HepG2 (cell line): ENCODE measurements at regions not wholly inside any gene's neighbourhood (a gene's known extent, or its start where the extent isn't known, plus 50 kb on each side); places are given as distances from the start of the nearest gene placed in this dataset.

ENCODE experiments used
- ATAC-seq: fragments of 200-7000 bp; cut with Tn5 transposase; 3 replicates; pipeline ENCODE4 v1.9.1; 2020; ENCODE audit warnings: mild to moderate bottlenecking, moderate library complexity
- BruUV-seq: library from RNA; stranded (reverse); fragments of 400-500 nt; replicated peaks from 2 replicates; lab custom pipeline; 2021; lab: Mats Ljungman, UMichigan
- CTCF ChIA-PET: fragments of 300-600 bp; formaldehyde crosslinking; extraction: SDS; loops from one replicate; lab custom pipeline; 2021; ENCODE audit warnings: low total read pairs, inconsistent platforms, low intra/inter-chr PET ratio; lab: Yijun Ruan, JAX
- POLR2A ChIA-PET: fragments of 350-600 bp; sonication (Branson Sonifier 250); formaldehyde crosslinking; loops from one replicate; lab custom pipeline; 2020; ENCODE audit warnings: antibody characterized with exemption, inconsistent platforms; lab: Yijun Ruan, JAX
- DNase-seq: peaks from one replicate; pipeline ENCODE4 v3.0.0-alpha.2; 2015; ENCODE audit warnings: low spot score
- FAIRE-seq: peaks from 3 replicates; lab custom pipeline; 2011; peaks lifted over from hg19 to GRCh38; lab: Jason Lieb, UNC
- H2AFZ ChIP-seq: one replicate; pipeline ENCODE4 v1.6.1; 2011; ENCODE audit warnings: low read length, inconsistent platforms
- H3K27ac ChIP-seq: fragments of 300-600 bp; 3 replicates; pipeline ENCODE4 v1.8.0; 2011; ENCODE audit warnings: mixed run types, mild to moderate bottlenecking, mixed read lengths, low read length, inconsistent platforms; ENCODE audit not compliant: insufficient read depth; ENCODE audit errors: extremely low read length
- H3K27me3 ChIP-seq, 2 experiments: fragments of 200-600 bp in 1 of 2; 2 replicates in 1 of 2; 3 replicates in 1 of 2; pipeline versions ENCODE4 v1.6.0 to v1.8.0; 2011; ENCODE audit warnings: low read length in 2 of 2, mild to moderate bottlenecking in 2 of 2, moderate library complexity in 2 of 2, inconsistent platforms in 1 of 2; ENCODE audit not compliant: insufficient read depth in 2 of 2, control insufficient read depth in 1 of 2
- H3K36me3 ChIP-seq, 2 experiments: fragments of 200-600 bp in 1 of 2; replicated peaks in 1 of 2; 2 replicates in 1 of 2; 3 replicates in 1 of 2; pipeline versions ENCODE4 v1.5.1 to v1.8.0; 2011; ENCODE audit warnings: low read length in 2 of 2, inconsistent platforms in 1 of 2; ENCODE audit not compliant: insufficient read depth in 2 of 2, control insufficient read depth in 1 of 2
- H3K4me1 ChIP-seq: 2 replicates; pipeline ENCODE4 v1.5.1; 2012; ENCODE audit warnings: low read length, inconsistent platforms; ENCODE audit not compliant: insufficient read depth
- H3K4me2 ChIP-seq: 2 replicates; pipeline ENCODE4 v1.6.0; 2011; ENCODE audit warnings: low read depth, low read length, inconsistent platforms
- H3K4me3 ChIP-seq, 3 experiments: fragments of 200-600 bp in 1 of 3; sonication (generic), shearing (Covaris generic) in 1 of 3; replicated peaks in 1 of 3; 2 replicates each; pipeline ENCODE4 v1.5.1; 2011 to 2016; ENCODE audit warnings: low read length in 3 of 3, inconsistent platforms in 2 of 3, low read depth in 2 of 3, mild to moderate bottlenecking in 2 of 3, control low read depth in 1 of 3, mixed read lengths in 1 of 3; ENCODE audit not compliant: insufficient read depth in 1 of 3
- H3K79me2 ChIP-seq: one replicate; pipeline ENCODE4 v1.6.1; 2011; ENCODE audit warnings: low read length, inconsistent platforms; ENCODE audit not compliant: insufficient read depth
- H3K9ac ChIP-seq: 2 replicates; pipeline ENCODE4 v1.6.0; 2011; ENCODE audit warnings: mild to moderate bottlenecking, low read depth, low read length, inconsistent platforms; ENCODE audit not compliant: insufficient read depth
- H3K9me3 ChIP-seq: 2 replicates; pipeline ENCODE4 v1.5.1; 2012; ENCODE audit warnings: mild to moderate bottlenecking, low read length
- H4K20me1 ChIP-seq: 2 replicates; pipeline ENCODE4 v1.6.0; 2011; ENCODE audit warnings: inconsistent platforms, mild to moderate bottlenecking, low read length, moderate library complexity; ENCODE audit not compliant: insufficient read depth
- CHCHD3 ChIP-seq: sonication (generic); formaldehyde crosslinking; IDR thresholded peaks from 2 replicates; pipeline ENCODE4 v1.8.0; 2022; ENCODE audit warnings: mild to moderate bottlenecking, missing genetic modification reagents, moderate library complexity
- FOSL2 ChIP-seq: sonication (generic); formaldehyde crosslinking; IDR thresholded peaks from 2 replicates; pipeline ENCODE4 v1.4.0; 2020; ENCODE audit warnings: missing genetic modification reagents
- NCOR1 ChIP-seq: fragments of 200-600 bp; sonication (generic); IDR thresholded peaks from 2 replicates; pipeline ENCODE4 v1.7.0; 2017; ENCODE audit warnings: antibody characterized with exemption, low read length, borderline replicate concordance
- RFX5 ChIP-seq: IDR thresholded peaks from 2 replicates; pipeline ENCODE4 v1.6.1; 2011; ENCODE audit warnings: low read depth, low read length, improper control_type of control experiment
- SMARCC2 ChIP-seq: fragments of 450-650 bp; IDR thresholded peaks from 2 replicates; pipeline ENCODE4 v1.6.1; 2017; ENCODE audit warnings: antibody characterized with exemption, mild to moderate bottlenecking
- TCF12 ChIP-seq, 2 experiments: fragments of 450-650 bp in 1 of 2; sonication (generic) in 1 of 2; formaldehyde crosslinking in 1 of 2; IDR thresholded peaks; 2 replicates each; pipeline versions ENCODE4 v1.6.1 to v1.8.0; 2017 to 2022; ENCODE audit warnings: antibody characterized with exemption in 1 of 2, mild to moderate bottlenecking in 1 of 2, missing genetic modification reagents in 1 of 2, moderate library complexity in 1 of 2
- TFAP4 ChIP-seq: sonication (generic); IDR thresholded peaks from 2 replicates; pipeline ENCODE4 v1.6.1; 2016; ENCODE audit warnings: low read depth, borderline replicate concordance
- UBTF ChIP-seq: sonication (generic); formaldehyde crosslinking; IDR thresholded peaks from 2 replicates; pipeline ENCODE4 v1.4.0; 2020; ENCODE audit warnings: mild to moderate bottlenecking, missing genetic modification reagents
- ZFP36 ChIP-seq: fragments of 150-350 bp; IDR thresholded peaks from 2 replicates; pipeline ENCODE4 v1.6.1; 2018; ENCODE audit warnings: borderline replicate concordance, low read length, low read depth; ENCODE audit not compliant: partially characterized antibody
- ZNF333 ChIP-seq: sonication (generic); formaldehyde crosslinking; IDR thresholded peaks from 2 replicates; pipeline ENCODE4 v1.4.0; 2020; ENCODE audit warnings: mild to moderate bottlenecking, missing genetic modification reagents, borderline replicate concordance
- ZNF780A ChIP-seq: sonication (generic); formaldehyde crosslinking; IDR thresholded peaks from 2 replicates; pipeline ENCODE4 v1.8.0; 2022; ENCODE audit warnings: mild to moderate bottlenecking, missing genetic modification reagents, moderate library complexity
- ZSCAN25 ChIP-seq: sonication (generic); formaldehyde crosslinking; IDR thresholded peaks from 2 replicates; pipeline ENCODE4 v1.8.0; 2022; ENCODE audit warnings: mild to moderate bottlenecking, missing genetic modification reagents
- WGBS: methylation state at CpG from one replicate; pipeline ENCODE4 v1.1.6; 2017; ENCODE audit warnings: low lambda C conversion rate; 5-methylcytosine and 5-hydroxymethylcytosine counted together
- in situ Hi-C: cut with HindIII; loops from 2 replicates; pipeline ENCODE4 v1.10.0; 2017; ENCODE audit warnings: low pct_unique_long_range_greater_than_20kb; ENCODE audit not compliant: extremely low pct_ligation_motif_present
- intact Hi-C: fragments of 100-400 bp; cut with micrococcal nuclease; formaldehyde crosslinking; loops from one replicate; pipeline ENCODE4 v1.10.0; 2022; ENCODE audit not compliant: unreplicated experiment

- BruUV-seq: no TSS peak
- Histone ChIP-seq H3K36me3 (no peaks in the 10 kb centered on the region), H3K4me2 (no peak overlapping the region), H2AFZ (no peak overlapping the region), H3K27me3 (no peaks in the 10 kb centered on the region), H3K9ac (no peak overlapping the region), H4K20me1 (no peaks in the 10 kb centered on the region), H3K9me3 (no peaks in the 10 kb centered on the region), H3K27ac (no peak overlapping the region), H3K4me3 (no peak overlapping the region), H3K79me2 (no peaks in the 10 kb centered on the region), H3K4me1 (peaks cover 62% of the 10 kb centered on the region)
- no peak for TF ChIP-seq ZNF780A (CRISPR knock-in tag)
- TF ChIP-seq FOSL2 (CRISPR knock-in tag): peak; percentile 23; the same call in 1 of the 2 replicates
- no peak for TF ChIP-seq CHCHD3
- TF ChIP-seq ZFP36: no peak
- no peak for TF ChIP-seq ZSCAN25 (CRISPR knock-in tag)
- no peak for TF ChIP-seq TCF12 (IDR thresholded peaks at IDR 0.05)
- TF ChIP-seq TCF12 (CRISPR knock-in tag; IDR thresholded peaks at IDR 0.05): no peak
- CTCF ChIA-PET: no interaction called here
- POLR2A ChIA-PET: no interaction called here
- FAIRE-seq: peak; percentile 4
- ATAC-seq: no peak
- intact Hi-C loops (loop anchor here (5.0 to 10.0 kb wide), 2 partner anchors 372 to 864 kb away; partner anchors contain the start of genes IBTK and TENT5A), in situ Hi-C loops (no loop called here)
- 49% methylated on average over 4 of the region's 4 CpGs for WGBS
- no peak for DNase-seq
These were observed 369.6 kb downstream of the TENT5A start for GRCh38 chr6:81382852-81383251.

GRCh38 chr6:81381382-81381916 lies 371.0 kb downstream of the TENT5A start:
- no peaks in the 10 kb centered on the region for H3K36me3 ChIP-seq
- in situ Hi-C loops: no loop called here
- DNase-seq: peak; percentile 50
- intact Hi-C loops: loop anchor here (1.0 to 10.0 kb wide), 3 partner anchors 110 to 866 kb away; partner anchors contain the start of genes IBTK and TENT5A
- FAIRE-seq: no peak
- no peaks in the 10 kb centered on the region for H3K9me3 ChIP-seq
- ChIA-PET POLR2A (interaction anchor here (1.1 kb wide), 1 partner anchor 867 kb away, joined by 3 read pairs; no protein-coding TSS in a partner anchor), CTCF (no interaction called here)
- H3K79me2 ChIP-seq: no peaks in the 10 kb centered on the region
- peak overlapping the region; percentile 53; the same call in 1 of the 2 replicates for H3K9ac ChIP-seq
- no TSS peak for BruUV-seq
- no peaks in the 10 kb centered on the region for H3K27me3 ChIP-seq
- no peak overlapping the region for H2AFZ ChIP-seq
- ATAC-seq: peak; percentile 89
- H3K4me3 ChIP-seq: peak overlapping the region in 2 of 3 experiments; percentile 20 to 55; a peak in 2 of 6 replicates
- peak overlapping the region; percentile 85 for H3K27ac ChIP-seq
- H3K4me1 ChIP-seq: peaks cover 61% of the 10 kb centered on the region
- WGBS: 3% methylated on average over 1 of the region's 1 CpG
- H4K20me1 ChIP-seq: no peaks in the 10 kb centered on the region
- peak overlapping the region; percentile 61 for H3K4me2 ChIP-seq
- no peak; the same call in 1 of the 2 replicates for TF ChIP-seq NCOR1
- TF ChIP-seq ZNF333 (CRISPR knock-in tag): no peak
- no peak for TF ChIP-seq RFX5
- TF ChIP-seq UBTF (CRISPR knock-in tag): no peak
- TF ChIP-seq TFAP4: peak; percentile 76
- no peak for TF ChIP-seq SMARCC2
